Effector memory CD8-positive, alpha-beta T cell (primary cell): ENCODE measurements at regions not wholly inside any gene's neighbourhood (a gene's known extent, or its start where the extent isn't known, plus 50 kb on each side); places are given as distances from the start of the nearest gene placed in this dataset.

Experiments
- ATAC-seq: fragments of 150-1000 bp; cut with Tn5 transposase; replicated peaks from 2 replicates; pipeline ENCODE4 v1.10.0; 2021; ENCODE audit warnings: mild to moderate bottlenecking, moderate library complexity
- DNase-seq, 3 experiments: peaks; one replicate each; pipeline ENCODE4 v3.0.0; 2021
- H3K27ac Mint-ChIP-seq, 2 donors: one replicate each; pipeline ENCODE4 v1.8.0; 2022; ENCODE audit warnings: mild to moderate bottlenecking in 2 of 2, mixed read lengths in 2 of 2, moderate library complexity in 2 of 2
- H3K27me3 Mint-ChIP-seq, 2 donors: one replicate each; pipeline ENCODE4 v1.8.0; 2022; ENCODE audit warnings: mixed read lengths in 2 of 2
- H3K36me3 Mint-ChIP-seq: one replicate; pipeline ENCODE4 v1.8.0; 2022; ENCODE audit warnings: mild to moderate bottlenecking, moderate library complexity, mixed read lengths; ENCODE audit not compliant: insufficient read depth
- H3K4me1 Mint-ChIP-seq, 2 donors: one replicate each; pipeline ENCODE4 v1.8.0; 2022; ENCODE audit warnings: low read depth in 2 of 2, mixed read lengths in 2 of 2
- H3K4me3 Mint-ChIP-seq, 2 donors: one replicate each; pipeline ENCODE4 v1.8.0; 2022; ENCODE audit warnings: mild to moderate bottlenecking in 2 of 2, mixed read lengths in 2 of 2, moderate library complexity in 2 of 2
- H3K9me3 Mint-ChIP-seq, 2 donors: one replicate each; pipeline ENCODE4 v1.8.0; 2022; ENCODE audit warnings: mixed read lengths in 2 of 2

DNA sequence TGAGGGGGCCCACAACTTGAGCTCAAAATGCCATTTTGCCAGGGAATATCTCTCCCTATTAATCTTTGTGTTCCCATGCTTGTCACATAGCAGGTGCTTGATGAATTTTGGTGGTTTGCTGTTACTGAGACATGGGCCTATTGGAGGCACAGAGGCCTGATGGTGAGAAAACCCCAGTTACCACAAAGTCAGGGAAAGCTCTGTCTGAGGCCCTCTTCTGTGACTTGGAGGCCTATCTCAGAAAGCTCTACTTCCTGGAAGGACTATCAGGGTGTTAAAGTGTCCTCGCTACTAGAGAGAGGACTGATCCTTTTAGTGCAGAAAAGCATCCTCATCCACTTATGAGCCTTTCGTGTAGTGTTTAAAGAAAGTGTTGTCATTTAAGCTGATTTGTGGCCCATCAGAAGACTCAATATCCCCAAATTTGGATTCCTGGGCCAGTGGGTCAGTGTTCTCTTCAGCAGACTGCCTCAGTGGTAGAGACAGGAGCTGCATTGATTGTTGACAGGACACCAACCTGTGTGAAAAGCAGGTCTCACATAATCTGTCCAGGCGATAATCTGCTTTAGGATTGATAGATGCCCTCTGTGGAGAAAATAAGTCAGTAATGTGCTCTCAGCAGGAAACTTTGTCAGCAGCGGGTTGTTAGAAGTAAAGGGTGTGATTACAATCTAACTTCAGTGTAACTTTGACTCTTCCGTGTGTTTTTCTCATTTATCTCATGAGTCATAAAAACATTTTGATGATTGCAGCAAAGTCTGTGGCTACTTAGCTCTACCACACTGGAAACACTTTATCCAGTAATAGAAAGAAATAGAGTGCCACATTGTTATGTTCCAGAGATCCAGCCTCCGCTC lies 121.0 kb downstream of the AKAP11 start:
- peaks cover 0 to 1% of the 10 kb centered on the region in 2 donors for H3K9me3 Mint-ChIP-seq
- ATAC-seq (peak; percentile 70), DNase-seq (peak in 1 of 3 experiments; percentile 8)
- peaks cover 47 to 67% of the 10 kb centered on the region in 2 donors for H3K4me1 Mint-ChIP-seq
- H3K36me3 Mint-ChIP-seq: peaks cover 3% of the 10 kb centered on the region
- peak overlapping the region; percentile 51 to 80 for H3K4me3 Mint-ChIP-seq
- peak overlapping the region; percentile 85 to 89 for H3K27ac Mint-ChIP-seq
- no peaks in the 10 kb centered on the region for H3K27me3 Mint-ChIP-seq

DNA sequence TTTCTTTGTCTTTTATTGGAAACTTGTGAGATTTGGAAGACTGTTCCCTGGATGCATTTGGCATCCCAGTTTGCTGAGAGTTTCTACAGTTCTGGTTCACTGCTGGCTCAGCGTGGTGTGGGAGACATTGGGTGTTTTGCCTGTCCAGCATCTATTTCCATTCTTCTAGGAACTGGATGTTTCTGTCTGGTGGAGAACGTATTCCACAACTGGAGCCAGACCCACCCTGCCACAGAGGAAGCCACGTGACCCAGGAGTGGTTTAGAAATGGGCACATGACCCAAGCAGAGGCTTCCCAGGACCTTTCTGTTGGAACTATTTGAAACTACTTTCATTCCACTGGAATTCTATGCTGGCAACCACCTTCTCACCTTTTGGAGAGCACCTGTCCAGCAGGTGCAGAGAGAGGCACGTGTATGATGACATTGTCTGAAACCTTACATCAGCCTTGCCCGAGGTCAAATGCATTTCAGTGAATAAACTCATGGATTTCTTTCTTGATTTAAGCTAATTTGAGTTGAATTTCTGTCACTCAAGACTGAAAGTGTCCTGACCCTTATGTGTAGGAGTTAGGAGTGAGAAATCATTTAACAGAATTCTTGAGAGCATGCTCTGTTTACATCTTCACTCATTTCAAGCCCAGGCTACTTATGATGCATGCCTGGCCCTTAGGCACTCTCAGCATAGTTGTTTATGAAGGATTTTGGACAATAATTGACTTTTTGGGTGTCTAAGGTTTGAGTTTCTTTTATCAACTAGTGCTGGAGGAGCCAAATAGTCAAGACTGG lies 121.8 kb downstream of the AKAP11 start:
- H3K27ac Mint-ChIP-seq: peak overlapping the region; percentile 85 to 89
- peak overlapping the region; percentile 51 to 80 for H3K4me3 Mint-ChIP-seq
- H3K36me3 Mint-ChIP-seq: peaks cover 3% of the 10 kb centered on the region
- ATAC-seq (no peak), DNase-seq (no peak)
- no peaks in the 10 kb centered on the region for H3K27me3 Mint-ChIP-seq
- H3K9me3 Mint-ChIP-seq: peaks cover 0 to 1% of the 10 kb centered on the region in 2 donors
- H3K4me1 Mint-ChIP-seq: peaks cover 46 to 59% of the 10 kb centered on the region in 2 donors

DNA sequence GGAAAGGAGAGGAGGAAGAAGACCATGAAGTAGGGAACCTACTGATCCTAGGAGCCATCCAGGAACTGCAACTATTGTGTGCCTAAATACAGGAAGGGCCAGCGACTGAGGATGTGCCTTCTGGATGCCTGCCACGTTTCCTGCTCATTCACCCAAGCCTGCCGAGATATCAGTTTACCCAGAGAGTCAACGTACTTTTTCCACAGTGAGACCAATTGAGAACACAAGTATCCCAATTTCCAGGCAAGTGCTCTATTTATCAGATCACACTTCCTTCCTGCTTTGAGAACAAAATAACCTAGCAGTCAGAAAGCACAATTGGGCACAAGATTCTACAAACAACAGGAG lies 122.4 kb downstream of the AKAP11 start:
- Mint-ChIP-seq H3K9me3 (peaks cover 0 to 1% of the 10 kb centered on the region in 2 donors), H3K4me1 (peaks cover 46 to 57% of the 10 kb centered on the region in 2 donors), H3K27ac (peak overlapping the region; percentile 85 to 89), H3K36me3 (peaks cover 3% of the 10 kb centered on the region), H3K27me3 (no peaks in the 10 kb centered on the region), H3K4me3 (peak overlapping the region; percentile 51 to 80)
- DNase-seq (no peak), ATAC-seq (no peak)

- H3K4me1 Mint-ChIP-seq: peaks cover 46 to 57% of the 10 kb centered on the region in 2 donors
- H3K36me3 Mint-ChIP-seq: peaks cover 3% of the 10 kb centered on the region
- no peak for ATAC-seq
Observed at GRCh38 chr13:42394711-42395085, 122.7 kb downstream of the AKAP11 start.

GRCh38 chr13:42395086-42395821 lies 123.3 kb downstream of the AKAP11 start:
- ATAC-seq (no peak), DNase-seq (no peak)
- Mint-ChIP-seq H3K27me3 (no peaks in the 10 kb centered on the region), H3K9me3 (peaks cover 0 to 1% of the 10 kb centered on the region in 2 donors), H3K4me1 (peaks cover 46 to 60% of the 10 kb centered on the region in 2 donors), H3K4me3 (peak overlapping the region; percentile 51 to 80), H3K27ac (peak overlapping the region; percentile 85 to 89), H3K36me3 (peaks cover 3% of the 10 kb centered on the region)

More at GRCh38 chr13:42394711-42395085, 122.7 kb downstream of the AKAP11 start:
- H3K4me3 Mint-ChIP-seq: peak overlapping the region; percentile 51 to 80
- H3K27ac Mint-ChIP-seq: peak overlapping the region; percentile 85 to 89
- no peak for DNase-seq
- peaks cover 0 to 1% of the 10 kb centered on the region in 2 donors for H3K9me3 Mint-ChIP-seq
- no peaks in the 10 kb centered on the region for H3K27me3 Mint-ChIP-seq

GRCh38 chr13:42396501-42396900 lies 124.5 kb downstream of the AKAP11 start:
- peaks cover 0 to 1% of the 10 kb centered on the region in 2 donors for H3K9me3 Mint-ChIP-seq
- H3K27ac Mint-ChIP-seq: peak overlapping the region; percentile 39 to 89
- DNase-seq: peak in 1 of 3 experiments; percentile 16
- H3K4me3 Mint-ChIP-seq: peak overlapping the region; percentile 33 to 80
- H3K27me3 Mint-ChIP-seq: no peaks in the 10 kb centered on the region
- peaks cover 3% of the 10 kb centered on the region for H3K36me3 Mint-ChIP-seq
- peak; percentile 56 for ATAC-seq
- peaks cover 46 to 61% of the 10 kb centered on the region in 2 donors for H3K4me1 Mint-ChIP-seq

GRCh38 chr13:42396901-42397655 lies 125.1 kb downstream of the AKAP11 start:
- peaks cover 41 to 56% of the 10 kb centered on the region in 2 donors for H3K4me1 Mint-ChIP-seq
- ATAC-seq: no peak
- no peak for DNase-seq
- no peaks in the 10 kb centered on the region for H3K27me3 Mint-ChIP-seq
- H3K27ac Mint-ChIP-seq: peak overlapping the region; percentile 39 to 89
- H3K36me3 Mint-ChIP-seq: peaks cover 3% of the 10 kb centered on the region
- H3K4me3 Mint-ChIP-seq: peak overlapping the region; percentile 33 to 80
- peaks cover 0 to 1% of the 10 kb centered on the region in 2 donors for H3K9me3 Mint-ChIP-seq

DNA sequence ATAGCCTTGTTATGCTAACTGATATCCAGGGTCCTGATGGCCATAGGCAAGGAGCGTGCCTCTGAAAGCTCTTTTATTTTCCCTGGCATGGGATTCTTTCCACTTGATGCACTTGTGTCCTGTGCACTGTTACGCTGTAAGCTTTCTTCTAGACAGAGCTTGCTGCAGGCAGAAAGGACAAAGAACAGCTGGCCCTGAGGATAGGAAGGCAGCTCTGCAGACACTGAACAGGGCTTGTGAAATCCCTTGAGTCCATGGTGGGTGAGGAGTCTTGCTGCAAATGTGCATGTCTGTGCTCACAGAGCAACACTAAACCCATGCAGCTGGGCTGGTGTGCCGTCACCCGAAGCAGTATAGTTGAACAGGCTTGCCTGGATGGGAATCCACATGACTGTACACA lies 126.6 kb downstream of the AKAP11 start:
- ATAC-seq: no peak
- no peak overlapping the region for H3K27ac Mint-ChIP-seq
- no peak for DNase-seq
- H3K27me3 Mint-ChIP-seq: no peaks in the 10 kb centered on the region
- peaks cover 28 to 42% of the 10 kb centered on the region in 2 donors for H3K4me1 Mint-ChIP-seq
- no peak overlapping the region for H3K4me3 Mint-ChIP-seq
- H3K36me3 Mint-ChIP-seq: peaks cover 3% of the 10 kb centered on the region
- peaks cover 0 to 1% of the 10 kb centered on the region in 2 donors for H3K9me3 Mint-ChIP-seq

GRCh38 chr13:42400188-42400833 lies 128.4 kb downstream of the AKAP11 start:
- no peak for ATAC-seq
- no peaks in the 10 kb centered on the region for H3K27me3 Mint-ChIP-seq
- H3K4me1 Mint-ChIP-seq: peaks cover 10 to 28% of the 10 kb centered on the region in 2 donors
- H3K4me3 Mint-ChIP-seq: no peak overlapping the region
- H3K27ac Mint-ChIP-seq: no peak overlapping the region
- no peak for DNase-seq
- peaks cover 0 to 1% of the 10 kb centered on the region in 2 donors for H3K9me3 Mint-ChIP-seq
- no peaks in the 10 kb centered on the region for H3K36me3 Mint-ChIP-seq

DNA sequence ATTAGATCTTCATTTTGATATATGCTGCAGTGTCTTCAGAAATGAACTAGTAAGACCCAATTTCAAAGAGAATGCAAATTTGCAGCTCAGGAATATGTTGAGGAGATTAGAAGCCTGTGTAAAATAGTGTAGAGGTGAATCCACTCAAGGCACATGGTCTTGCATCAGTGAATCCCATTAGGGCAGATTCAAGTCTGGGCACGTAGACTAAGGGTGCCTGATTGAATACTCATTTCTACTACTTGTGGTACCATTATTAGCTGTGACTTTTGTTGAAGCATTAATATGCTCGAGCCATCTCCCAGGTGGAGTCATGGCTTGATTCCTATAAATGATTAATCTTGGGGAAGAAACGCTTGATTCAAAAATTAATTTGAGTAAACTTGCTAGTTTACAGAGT lies 129.4 kb downstream of the AKAP11 start:
- H3K4me1 Mint-ChIP-seq: peaks cover 16 to 35% of the 10 kb centered on the region in 2 donors
- no peak overlapping the region for H3K4me3 Mint-ChIP-seq
- DNase-seq: no peak
- H3K36me3 Mint-ChIP-seq: no peaks in the 10 kb centered on the region
- no peaks in the 10 kb centered on the region for H3K27me3 Mint-ChIP-seq
- no peak overlapping the region for H3K27ac Mint-ChIP-seq
- no peak for ATAC-seq
- peaks cover 0 to 1% of the 10 kb centered on the region in 2 donors for H3K9me3 Mint-ChIP-seq

DNA sequence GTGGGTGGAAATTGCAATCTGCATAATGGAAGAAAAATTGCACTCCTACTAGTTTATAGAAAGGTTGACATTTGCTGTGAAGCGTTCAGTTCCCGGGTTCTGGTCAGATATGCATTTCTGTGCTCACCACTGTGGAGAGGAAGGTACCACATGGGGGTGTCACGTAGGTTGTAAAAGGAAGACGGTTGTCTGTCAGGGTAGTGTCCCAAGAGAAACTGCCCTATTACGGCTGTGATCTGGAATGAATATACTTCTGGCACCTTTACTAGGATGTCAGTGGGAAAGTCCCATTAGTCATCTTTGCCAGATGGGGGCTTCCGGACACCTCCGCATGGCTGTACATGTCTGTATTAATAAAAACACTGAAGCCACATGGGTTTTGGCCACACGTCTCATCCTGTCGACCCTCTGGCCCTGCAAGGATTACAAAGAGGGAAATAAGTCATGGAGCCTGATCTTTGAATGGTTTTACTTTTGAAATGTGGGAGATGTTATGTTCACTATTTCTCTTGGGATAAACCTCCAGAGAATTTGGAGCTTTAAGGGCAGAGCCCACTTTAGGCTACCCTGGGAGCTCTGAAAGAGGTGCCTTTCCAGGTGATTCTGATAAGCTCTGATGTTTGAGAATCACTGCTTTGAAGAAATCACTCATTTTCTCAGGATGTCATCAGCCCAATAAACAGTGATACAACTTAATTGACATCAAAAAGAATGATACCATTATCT lies 133.9 kb downstream of the AKAP11 start:
- DNase-seq: peak in 1 of 3 experiments; percentile 5
- Mint-ChIP-seq H3K36me3 (no peaks in the 10 kb centered on the region), H3K27me3 (no peaks in the 10 kb centered on the region), H3K9me3 (no peaks in the 10 kb centered on the region), H3K4me1 (peaks cover 14 to 21% of the 10 kb centered on the region in 2 donors), H3K4me3 (peak overlapping the region; percentile 44 to 73), H3K27ac (peak overlapping the region; percentile 78 to 86)
- peak; percentile 74 for ATAC-seq

DNA sequence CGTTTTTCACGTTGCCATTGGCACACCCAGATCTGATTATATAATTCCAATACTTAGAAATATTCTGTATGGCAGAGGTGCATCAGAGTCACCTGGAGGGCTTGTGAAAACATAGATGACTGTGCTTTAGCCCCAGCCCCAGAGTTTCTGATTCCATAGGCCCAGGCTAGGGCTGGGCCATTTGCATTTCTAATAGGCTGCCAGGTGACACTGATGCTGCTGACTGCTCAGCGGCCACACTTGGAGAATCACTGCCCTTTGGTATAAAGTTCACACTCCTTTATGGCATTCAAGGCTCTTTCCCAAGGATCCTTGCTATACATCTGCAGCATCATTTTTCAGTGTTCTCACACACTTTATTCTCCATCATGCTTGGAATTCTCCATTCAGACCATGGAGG lies 137.1 kb downstream of the AKAP11 start:
- no peak for DNase-seq
- Mint-ChIP-seq H3K9me3 (no peaks in the 10 kb centered on the region), H3K4me3 (no peak overlapping the region), H3K4me1 (peaks cover 14 to 21% of the 10 kb centered on the region in 2 donors), H3K36me3 (no peaks in the 10 kb centered on the region), H3K27ac (no peak overlapping the region), H3K27me3 (no peaks in the 10 kb centered on the region)
- no peak for ATAC-seq
